IgD-negative memory B cell (primary cell): ENCODE measurements at regions not wholly inside any gene's neighbourhood (a gene's known extent, or its start where the extent isn't known, plus 50 kb on each side); places are given as distances from the start of the nearest gene placed in this dataset.

ENCODE experiments used
- H3K27ac Mint-ChIP-seq, 3 donors: one replicate each; pipeline ENCODE4 v1.8.0; 2020 to 2022; ENCODE audit warnings: mild to moderate bottlenecking in 3 of 3, mixed read lengths in 3 of 3, moderate library complexity in 1 of 3
- H3K27me3 Mint-ChIP-seq: one replicate; pipeline ENCODE4 v1.8.0; 2021; ENCODE audit warnings: mixed read lengths
- H3K36me3 Mint-ChIP-seq: one replicate; pipeline ENCODE4 v1.8.0; 2020; ENCODE audit warnings: mild to moderate bottlenecking, mixed read lengths
- H3K4me1 Mint-ChIP-seq, 3 donors: one replicate each; pipeline ENCODE4 v1.8.0; 2020 to 2022; ENCODE audit warnings: mixed read lengths in 3 of 3, mild to moderate bottlenecking in 1 of 3
- H3K4me3 Mint-ChIP-seq, 4 donors: one replicate each; pipeline ENCODE4 v1.8.0; 2020 to 2022; ENCODE audit warnings: mild to moderate bottlenecking in 4 of 4, mixed read lengths in 4 of 4, moderate library complexity in 3 of 4
- H3K9me3 Mint-ChIP-seq, 3 donors: one replicate each; pipeline ENCODE4 v1.8.0; 2020 to 2021; ENCODE audit warnings: mixed read lengths in 3 of 3, mild to moderate bottlenecking in 1 of 3

- H3K9me3 Mint-ChIP-seq: peaks cover 0 to 3% (median 0%) of the 10 kb centered on the region in 3 donors
- no peaks in the 10 kb centered on the region for H3K27me3 Mint-ChIP-seq
- H3K36me3 Mint-ChIP-seq: no peaks in the 10 kb centered on the region
- H3K27ac Mint-ChIP-seq: no peak overlapping the region
- H3K4me3 Mint-ChIP-seq: no peak overlapping the region
- no peaks in the 10 kb centered on the region for H3K4me1 Mint-ChIP-seq
These were observed 322.4 kb upstream of the SLCO3A1 start for GRCh38 chr15:91530956-91531582.

GRCh38 chr15:91534235-91534634 is 319.3 kb upstream of the SLCO3A1 start:
- no peaks in the 10 kb centered on the region for H3K27me3 Mint-ChIP-seq
- no peak overlapping the region for H3K4me3 Mint-ChIP-seq
- no peaks in the 10 kb centered on the region for H3K4me1 Mint-ChIP-seq
- peaks cover 2% of the 10 kb centered on the region for H3K36me3 Mint-ChIP-seq
- peaks cover 0 to 3% (median 0%) of the 10 kb centered on the region in 3 donors for H3K9me3 Mint-ChIP-seq
- H3K27ac Mint-ChIP-seq: no peak overlapping the region

GRCh38 chr15:91534976-91535375 is 318.5 kb upstream of the SLCO3A1 start:
- Mint-ChIP-seq H3K4me3 (no peak overlapping the region), H3K27ac (no peak overlapping the region), H3K4me1 (no peaks in the 10 kb centered on the region), H3K9me3 (peaks cover 0 to 3% (median 0%) of the 10 kb centered on the region in 3 donors), H3K27me3 (no peaks in the 10 kb centered on the region), H3K36me3 (peaks cover 2% of the 10 kb centered on the region)

GRCh38 chr15:91535856-91536500 is 317.5 kb upstream of the SLCO3A1 start:
- Mint-ChIP-seq H3K27me3 (no peaks in the 10 kb centered on the region), H3K9me3 (peaks cover 0 to 3% (median 0%) of the 10 kb centered on the region in 3 donors), H3K4me1 (no peaks in the 10 kb centered on the region), H3K4me3 (no peak overlapping the region), H3K36me3 (peaks cover 2% of the 10 kb centered on the region), H3K27ac (no peak overlapping the region)

GRCh38 chr15:91537856-91538255 is 315.7 kb upstream of the SLCO3A1 start:
- Mint-ChIP-seq H3K9me3 (no peaks in the 10 kb centered on the region), H3K27me3 (no peaks in the 10 kb centered on the region), H3K27ac (no peak overlapping the region), H3K4me3 (no peak overlapping the region), H3K4me1 (no peaks in the 10 kb centered on the region), H3K36me3 (peaks cover 2% of the 10 kb centered on the region)

GRCh38 chr15:91538782-91539181 is 314.7 kb upstream of the SLCO3A1 start:
- Mint-ChIP-seq H3K36me3 (peaks cover 2% of the 10 kb centered on the region), H3K9me3 (no peaks in the 10 kb centered on the region), H3K27me3 (no peaks in the 10 kb centered on the region)

GRCh38 chr15:91541286-91541685 is 312.2 kb upstream of the SLCO3A1 start:
- Mint-ChIP-seq H3K4me1 (no peaks in the 10 kb centered on the region), H3K36me3 (peaks cover 2% of the 10 kb centered on the region), H3K27ac (no peak overlapping the region), H3K9me3 (no peaks in the 10 kb centered on the region), H3K4me3 (no peak overlapping the region), H3K27me3 (no peaks in the 10 kb centered on the region)

More at GRCh38 chr15:91538782-91539181, 314.7 kb upstream of the SLCO3A1 start:
- Mint-ChIP-seq H3K27ac (no peak overlapping the region), H3K4me3 (no peak overlapping the region), H3K4me1 (no peaks in the 10 kb centered on the region)

- Mint-ChIP-seq H3K4me1 (no peaks in the 10 kb centered on the region), H3K27ac (no peak overlapping the region), H3K36me3 (peaks cover 2% of the 10 kb centered on the region), H3K27me3 (no peaks in the 10 kb centered on the region), H3K9me3 (no peaks in the 10 kb centered on the region), H3K4me3 (no peak overlapping the region)
These were observed 311.3 kb upstream of the SLCO3A1 start for GRCh38 chr15:91542226-91542625.

GRCh38 chr15:91547356-91547755 is 306.2 kb upstream of the SLCO3A1 start:
- Mint-ChIP-seq H3K27ac (no peak overlapping the region), H3K4me1 (no peaks in the 10 kb centered on the region), H3K27me3 (peaks cover 1% of the 10 kb centered on the region), H3K36me3 (no peaks in the 10 kb centered on the region), H3K9me3 (no peaks in the 10 kb centered on the region), H3K4me3 (no peak overlapping the region)

- Mint-ChIP-seq H3K9me3 (no peaks in the 10 kb centered on the region), H3K27me3 (peaks cover 1% of the 10 kb centered on the region), H3K4me1 (no peaks in the 10 kb centered on the region), H3K36me3 (no peaks in the 10 kb centered on the region), H3K27ac (no peak overlapping the region), H3K4me3 (no peak overlapping the region)
These were observed 305.0 kb upstream of the SLCO3A1 start for GRCh38 chr15:91548549-91548948.

GRCh38 chr15:91549581-91549980 is 303.9 kb upstream of the SLCO3A1 start:
- H3K27me3 Mint-ChIP-seq: peaks cover 1% of the 10 kb centered on the region
- no peaks in the 10 kb centered on the region for H3K4me1 Mint-ChIP-seq
- no peaks in the 10 kb centered on the region for H3K9me3 Mint-ChIP-seq
- H3K4me3 Mint-ChIP-seq: no peak overlapping the region
- no peak overlapping the region for H3K27ac Mint-ChIP-seq
- no peaks in the 10 kb centered on the region for H3K36me3 Mint-ChIP-seq

GRCh38 chr15:91552555-91552954 is 301.0 kb upstream of the SLCO3A1 start:
- H3K36me3 Mint-ChIP-seq: no peaks in the 10 kb centered on the region
- no peak overlapping the region for H3K4me3 Mint-ChIP-seq
- H3K9me3 Mint-ChIP-seq: no peaks in the 10 kb centered on the region
- H3K27me3 Mint-ChIP-seq: peaks cover 1% of the 10 kb centered on the region
- H3K27ac Mint-ChIP-seq: no peak overlapping the region
- H3K4me1 Mint-ChIP-seq: no peaks in the 10 kb centered on the region

GRCh38 chr15:91553196-91553854 is 300.2 kb upstream of the SLCO3A1 start:
- Mint-ChIP-seq H3K9me3 (no peaks in the 10 kb centered on the region), H3K4me1 (no peaks in the 10 kb centered on the region), H3K4me3 (no peak overlapping the region), H3K27me3 (no peaks in the 10 kb centered on the region), H3K27ac (peak overlapping the region in 1 of 3 donors; percentile 40), H3K36me3 (no peaks in the 10 kb centered on the region)

- Mint-ChIP-seq H3K27me3 (no peaks in the 10 kb centered on the region), H3K4me1 (no peaks in the 10 kb centered on the region), H3K9me3 (no peaks in the 10 kb centered on the region), H3K27ac (no peak overlapping the region), H3K36me3 (no peaks in the 10 kb centered on the region), H3K4me3 (no peak overlapping the region)
These were observed 298.2 kb upstream of the SLCO3A1 start for GRCh38 chr15:91555312-91555711.

GRCh38 chr15:91556926-91557325 is 296.6 kb upstream of the SLCO3A1 start:
- Mint-ChIP-seq H3K4me3 (no peak overlapping the region), H3K27ac (no peak overlapping the region), H3K9me3 (no peaks in the 10 kb centered on the region), H3K36me3 (no peaks in the 10 kb centered on the region), H3K27me3 (no peaks in the 10 kb centered on the region), H3K4me1 (no peaks in the 10 kb centered on the region)

GRCh38 chr15:91559066-91559465 is 294.4 kb upstream of the SLCO3A1 start:
- Mint-ChIP-seq H3K27me3 (no peaks in the 10 kb centered on the region), H3K36me3 (no peaks in the 10 kb centered on the region), H3K27ac (no peak overlapping the region), H3K9me3 (no peaks in the 10 kb centered on the region), H3K4me3 (no peak overlapping the region), H3K4me1 (no peaks in the 10 kb centered on the region)
